PC-3 (cell line): ENCODE measurements at regions not wholly inside any gene's neighbourhood (a gene's known extent, or its start where the extent isn't known, plus 50 kb on each side); places are given as distances from the start of the nearest gene placed in this dataset.

Source experiments
- ATAC-seq: fragments of 200-7000 bp; cut with Tn5 transposase; 2 replicates; pipeline ENCODE4 v1.9.1; 2020; ENCODE audit warnings: mild to moderate bottlenecking, moderate library complexity
- BruUV-seq: library from RNA; stranded (reverse); fragments of 400-500 nt; replicated peaks from 2 replicates; lab custom pipeline; 2021; lab: Mats Ljungman, UMichigan
- CTCF ChIA-PET: fragments of 300-600 bp; sonication (Branson Sonifier 250); formaldehyde crosslinking; loops from one replicate; lab custom pipeline; 2022; ENCODE audit warnings: antibody characterized with exemption; lab: Charles Lee
- POLR2A ChIA-PET: fragments of 300-600 bp; sonication (Branson Sonifier 250); formaldehyde crosslinking; loops from one replicate; lab custom pipeline; 2022; ENCODE audit warnings: antibody characterized with exemption; ENCODE audit not compliant: unreplicated experiment; lab: Charles Lee
- DNase-seq: peaks from one replicate; pipeline ENCODE4 v3.0.0-alpha.2; 2015
- H2AFZ ChIP-seq: fragments of 300-600 bp; sonication (generic); 2 replicates; pipeline ENCODE4 v1.6.0; 2016; ENCODE audit warnings: antibody characterized with exemption, low read length
- H3F3A ChIP-seq: fragments of 300-600 bp; sonication (generic); one replicate; pipeline ENCODE4 v1.6.0; 2017; ENCODE audit warnings: antibody characterized with exemption, low read length, control low read depth, mild to moderate bottlenecking; ENCODE audit not compliant: unreplicated experiment
- H3K27ac ChIP-seq: fragments of 300-600 bp; sonication (generic); 2 replicates; pipeline ENCODE4 v1.5.1; 2016; ENCODE audit warnings: mild to moderate bottlenecking, low read length
- H3K27me3 ChIP-seq: fragments of 300-600 bp; sonication (generic); 2 replicates; pipeline ENCODE4 v1.6.1; 2016; ENCODE audit warnings: low read length, mixed read lengths
- H3K36me3 ChIP-seq: fragments of 300-600 bp; sonication (generic); 2 replicates; pipeline ENCODE4 v1.6.1; 2016; ENCODE audit warnings: low read depth, mixed run types, low read length, mixed read lengths
- H3K4me1 ChIP-seq: fragments of 300-600 bp; sonication (generic); 2 replicates; pipeline ENCODE4 v1.5.1; 2016; ENCODE audit warnings: low read length; ENCODE audit not compliant: insufficient read depth
- H3K4me2 ChIP-seq: fragments of 300-600 bp; sonication (generic); 2 replicates; pipeline ENCODE4 v1.6.0; 2016; ENCODE audit warnings: low read length
- H3K4me3 ChIP-seq: fragments of 300-600 bp; sonication (generic); 2 replicates; pipeline ENCODE4 v1.5.1; 2016; ENCODE audit warnings: mild to moderate bottlenecking, low read length, mixed read lengths
- H3K79me2 ChIP-seq: fragments of 300-600 bp; sonication (generic); 2 replicates; pipeline ENCODE4 v1.6.1; 2017; ENCODE audit warnings: low read length, mixed read lengths
- H3K9ac ChIP-seq: fragments of 300-600 bp; sonication (generic); 2 replicates; pipeline ENCODE4 v1.6.0; 2016; ENCODE audit warnings: mild to moderate bottlenecking, low read length
- H3K9me2 ChIP-seq: fragments of 300-600 bp; sonication (generic); replicated peaks from 2 replicates; pipeline ENCODE4 v1.6.1; 2016; ENCODE audit warnings: mixed run types, low read length, mixed read lengths
- H3K9me3 ChIP-seq: fragments of 300-600 bp; sonication (generic); 2 replicates; pipeline ENCODE4 v1.6.1; 2016; ENCODE audit warnings: low read length, mixed read lengths
- H4K20me1 ChIP-seq: fragments of 300-600 bp; sonication (generic); 2 replicates; pipeline ENCODE4 v1.6.1; 2016; ENCODE audit warnings: low read length, mixed read lengths
- EZH2 ChIP-seq: fragments of 300-600 bp; sonication (generic); IDR thresholded peaks from one replicate; pipeline ENCODE4 v1.6.1; 2017; ENCODE audit warnings: antibody characterized with exemption, mild to moderate bottlenecking, low read length; ENCODE audit not compliant: unreplicated experiment
- EZH2phosphoT487 ChIP-seq: fragments of 300-600 bp; sonication (generic); IDR thresholded peaks from 2 replicates; pipeline ENCODE4 v1.6.1; 2018; ENCODE audit warnings: mild to moderate bottlenecking, antibody characterized with exemption, low read length, borderline replicate concordance
- intact Hi-C: fragments of 100-400 bp; cut with micrococcal nuclease; formaldehyde crosslinking; loops from 2 replicates; pipeline ENCODE4 v1.9.0; 2023
- TF ChIP-seq, protein P1 (sequence below): fragments of 300-600 bp; sonication (generic); conservative IDR thresholded peaks from 2 replicates; pipeline ENCODE4 v1.5.1; 2017; ENCODE audit warnings: antibody characterized with exemption, low read depth, mild to moderate bottlenecking, low read length

GRCh38 chr18:1393929-1394328, 489.3 kb downstream of the ADCYAP1 start:
- TSS peak; percentile 22 for BruUV-seq
- Histone ChIP-seq H3K4me1 (peaks cover 58% of the 10 kb centered on the region), H3K9me2 (no peaks in the 10 kb centered on the region), H3K27ac (peak overlapping the region; percentile 97), H3K4me2 (peak overlapping the region; percentile 49), H3F3A (no peaks in the 10 kb centered on the region), H3K79me2 (no peaks in the 10 kb centered on the region), H3K27me3 (no peaks in the 10 kb centered on the region), H2AFZ (0 out of 2 replicates have a peak overlapping the region, but pooled peaks have one; percentile 3), H3K4me3 (peak overlapping the region; percentile 32), H3K36me3 (no peaks in the 10 kb centered on the region), H4K20me1 (no peaks in the 10 kb centered on the region), H3K9me3 (no peaks in the 10 kb centered on the region), H3K9ac (peak overlapping the region; percentile 72)
- intact Hi-C loops, result loop anchor here (1.0 to 2.0 kb wide), 5 partner anchors 19 to 399 kb away; no protein-coding TSS in a partner anchor
- no peak for TF ChIP-seq EZH2phosphoT487
- no peak for TF ChIP-seq EZH2
- TF ChIP-seq, protein P1, sequence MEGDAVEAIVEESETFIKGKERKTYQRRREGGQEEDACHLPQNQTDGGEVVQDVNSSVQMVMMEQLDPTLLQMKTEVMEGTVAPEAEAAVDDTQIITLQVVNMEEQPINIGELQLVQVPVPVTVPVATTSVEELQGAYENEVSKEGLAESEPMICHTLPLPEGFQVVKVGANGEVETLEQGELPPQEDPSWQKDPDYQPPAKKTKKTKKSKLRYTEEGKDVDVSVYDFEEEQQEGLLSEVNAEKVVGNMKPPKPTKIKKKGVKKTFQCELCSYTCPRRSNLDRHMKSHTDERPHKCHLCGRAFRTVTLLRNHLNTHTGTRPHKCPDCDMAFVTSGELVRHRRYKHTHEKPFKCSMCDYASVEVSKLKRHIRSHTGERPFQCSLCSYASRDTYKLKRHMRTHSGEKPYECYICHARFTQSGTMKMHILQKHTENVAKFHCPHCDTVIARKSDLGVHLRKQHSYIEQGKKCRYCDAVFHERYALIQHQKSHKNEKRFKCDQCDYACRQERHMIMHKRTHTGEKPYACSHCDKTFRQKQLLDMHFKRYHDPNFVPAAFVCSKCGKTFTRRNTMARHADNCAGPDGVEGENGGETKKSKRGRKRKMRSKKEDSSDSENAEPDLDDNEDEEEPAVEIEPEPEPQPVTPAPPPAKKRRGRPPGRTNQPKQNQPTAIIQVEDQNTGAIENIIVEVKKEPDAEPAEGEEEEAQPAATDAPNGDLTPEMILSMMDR, result no peak
- DNase-seq, result peak; percentile 78
- CTCF ChIA-PET, result no interaction called here
- POLR2A ChIA-PET, result no interaction called here
- ATAC-seq, result peak; percentile 58

GRCh38 chr18:1394426-1394825, 489.8 kb downstream of the ADCYAP1 start:
- no peaks in the 10 kb centered on the region for H4K20me1 ChIP-seq
- H3K27ac ChIP-seq, result peak overlapping the region; percentile 97
- H3K27me3 ChIP-seq, result no peaks in the 10 kb centered on the region
- no peaks in the 10 kb centered on the region for H3K9me2 ChIP-seq
- H3K4me3 ChIP-seq, result peak overlapping the region; percentile 32
- TF ChIP-seq EZH2phosphoT487, result no peak
- no peak for ATAC-seq
- H3K9me3 ChIP-seq, result no peaks in the 10 kb centered on the region
- CTCF ChIA-PET, result no interaction called here
- peaks cover 58% of the 10 kb centered on the region for H3K4me1 ChIP-seq
- H3K36me3 ChIP-seq, result no peaks in the 10 kb centered on the region
- POLR2A ChIA-PET, result no interaction called here
- intact Hi-C loops, result loop anchor here (1.0 to 2.0 kb wide), 2 partner anchors 18 to 124 kb away; no protein-coding TSS in a partner anchor
- H3F3A ChIP-seq, result no peaks in the 10 kb centered on the region
- DNase-seq, result peak; percentile 82
- H2AFZ ChIP-seq, result peak overlapping the region; percentile 20; the same call in 1 of the 2 replicates
- H3K79me2 ChIP-seq, result no peaks in the 10 kb centered on the region
- BruUV-seq, result no TSS peak
- H3K9ac ChIP-seq, result peak overlapping the region; percentile 72
- peak overlapping the region; percentile 49 for H3K4me2 ChIP-seq

DNA sequence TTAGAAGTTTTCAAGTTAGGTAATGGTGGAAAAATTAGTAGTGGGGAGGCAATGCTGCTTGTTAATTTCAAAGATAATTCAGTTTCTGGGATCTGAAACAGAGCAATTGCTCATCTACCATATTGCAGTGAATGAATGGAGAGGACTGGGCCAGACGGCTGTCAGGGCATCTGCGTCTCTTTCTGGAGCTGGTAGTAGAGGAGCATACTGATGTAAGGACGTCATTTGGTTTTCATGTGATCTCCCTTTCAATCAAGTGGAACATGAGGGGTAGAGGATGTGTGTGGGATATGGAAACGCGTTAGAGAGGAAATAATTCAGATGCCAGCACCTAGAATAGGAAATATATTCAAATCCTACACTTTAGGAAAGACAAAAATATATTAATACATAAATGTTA, 490.3 kb downstream of the ADCYAP1 start:
- CTCF ChIA-PET, result no interaction called here
- Histone ChIP-seq H4K20me1 (no peaks in the 10 kb centered on the region), H3K27ac (peak overlapping the region; percentile 97), H3K79me2 (no peaks in the 10 kb centered on the region), H3K36me3 (no peaks in the 10 kb centered on the region), H3K4me3 (peak overlapping the region; percentile 32; the same call in 1 of the 2 replicates), H3K4me2 (peak overlapping the region; percentile 49), H3K27me3 (no peaks in the 10 kb centered on the region), H3K9me2 (no peaks in the 10 kb centered on the region), H2AFZ (peak overlapping the region; percentile 20), H3K9me3 (no peaks in the 10 kb centered on the region), H3K9ac (peak overlapping the region; percentile 72), H3K4me1 (peaks cover 58% of the 10 kb centered on the region), H3F3A (no peaks in the 10 kb centered on the region)
- POLR2A ChIA-PET, result no interaction called here
- intact Hi-C loops, result loop anchor here (1.0 to 2.0 kb wide), 2 partner anchors 18 to 125 kb away; no protein-coding TSS in a partner anchor
- no peak for DNase-seq
- ATAC-seq, result no peak
- BruUV-seq, result no TSS peak
- TF ChIP-seq, protein P1, result no peak
- TF ChIP-seq EZH2phosphoT487 (no peak), EZH2 (no peak)
